GM12864 (cell line): ENCODE measurements at regions not wholly inside any gene's neighbourhood (a gene's known extent, or its start where the extent isn't known, plus 50 kb on each side); places are given as distances from the start of the nearest gene placed in this dataset.

Source experiments
- DNase-seq: peaks from one replicate; pipeline ENCODE4 v3.0.0-alpha.2; 2011; ENCODE audit warnings: low read depth
- H3K4me3 ChIP-seq: 2 replicates; pipeline ENCODE4 v1.5.1; 2011; ENCODE audit warnings: mild to moderate bottlenecking, low read depth, low read length, control low read depth
- TF ChIP-seq, protein P1 (sequence below): IDR thresholded peaks from 2 replicates; pipeline ENCODE4 v1.5.1; 2011; ENCODE audit warnings: low read depth, mild to moderate bottlenecking, moderate library complexity, low read length, control low read depth, inconsistent platforms; ENCODE audit errors: missing control alignments

DNA sequence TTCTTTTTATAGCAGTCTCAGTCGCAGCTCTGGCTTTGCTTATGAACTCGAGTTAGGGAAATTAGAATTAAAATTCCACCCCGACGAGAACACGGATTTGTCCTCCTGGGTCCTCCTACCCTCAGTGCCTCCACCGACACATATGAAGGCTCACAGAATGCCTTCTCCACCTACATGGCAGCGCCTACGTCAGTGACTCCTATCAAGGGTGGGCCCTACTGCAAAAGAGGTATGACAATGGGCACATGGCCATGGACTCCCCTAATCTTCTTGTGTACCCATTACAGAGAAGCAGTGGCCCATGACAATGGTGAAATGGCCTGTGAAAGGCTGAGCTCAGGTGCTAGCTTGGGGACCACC, 173.0 kb upstream of the TLE3 start:
- H3K4me3 ChIP-seq: no peak overlapping the region
- TF ChIP-seq, protein P1, sequence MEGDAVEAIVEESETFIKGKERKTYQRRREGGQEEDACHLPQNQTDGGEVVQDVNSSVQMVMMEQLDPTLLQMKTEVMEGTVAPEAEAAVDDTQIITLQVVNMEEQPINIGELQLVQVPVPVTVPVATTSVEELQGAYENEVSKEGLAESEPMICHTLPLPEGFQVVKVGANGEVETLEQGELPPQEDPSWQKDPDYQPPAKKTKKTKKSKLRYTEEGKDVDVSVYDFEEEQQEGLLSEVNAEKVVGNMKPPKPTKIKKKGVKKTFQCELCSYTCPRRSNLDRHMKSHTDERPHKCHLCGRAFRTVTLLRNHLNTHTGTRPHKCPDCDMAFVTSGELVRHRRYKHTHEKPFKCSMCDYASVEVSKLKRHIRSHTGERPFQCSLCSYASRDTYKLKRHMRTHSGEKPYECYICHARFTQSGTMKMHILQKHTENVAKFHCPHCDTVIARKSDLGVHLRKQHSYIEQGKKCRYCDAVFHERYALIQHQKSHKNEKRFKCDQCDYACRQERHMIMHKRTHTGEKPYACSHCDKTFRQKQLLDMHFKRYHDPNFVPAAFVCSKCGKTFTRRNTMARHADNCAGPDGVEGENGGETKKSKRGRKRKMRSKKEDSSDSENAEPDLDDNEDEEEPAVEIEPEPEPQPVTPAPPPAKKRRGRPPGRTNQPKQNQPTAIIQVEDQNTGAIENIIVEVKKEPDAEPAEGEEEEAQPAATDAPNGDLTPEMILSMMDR: no peak
- DNase-seq: no peak

DNA sequence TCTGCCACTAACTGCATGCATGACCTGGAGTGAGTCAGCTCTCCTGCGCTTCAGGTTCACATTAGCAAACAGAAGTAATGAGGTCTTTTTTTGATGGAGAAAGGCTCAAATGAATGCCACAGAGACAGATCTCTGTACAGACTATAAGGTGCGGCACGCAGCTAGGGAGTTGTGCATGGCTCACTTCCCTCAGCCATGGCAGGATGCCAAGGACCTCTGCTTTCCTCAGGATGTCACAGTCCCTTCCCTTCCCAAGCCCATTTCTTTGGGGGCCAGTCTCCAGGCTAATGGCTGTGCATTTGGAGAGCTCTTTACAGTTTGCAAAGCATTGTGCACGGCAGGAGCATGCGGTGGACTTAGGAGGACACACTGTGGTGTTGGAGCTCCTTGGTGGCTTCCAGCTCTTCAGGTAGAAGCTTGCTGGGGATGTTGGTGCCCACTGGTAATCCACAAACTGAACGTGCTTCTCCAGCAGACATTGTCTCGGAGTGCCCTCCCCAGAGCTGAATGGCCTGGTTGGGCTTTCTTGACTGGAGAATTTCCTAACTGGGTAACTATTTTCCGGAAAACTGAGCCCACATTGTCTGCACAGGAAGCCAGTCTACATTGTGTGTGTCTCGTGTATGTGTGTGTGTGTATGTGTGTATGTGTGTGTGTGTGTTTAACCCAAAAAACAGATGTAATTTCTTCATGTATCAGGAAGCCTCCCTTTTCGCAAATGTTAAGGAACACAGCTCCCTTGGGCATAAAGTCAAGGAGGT, 172.5 kb upstream of the TLE3 start:
- no peak for DNase-seq
- H3K4me3 ChIP-seq: no peak overlapping the region
- TF ChIP-seq, protein P1: no peak

DNA sequence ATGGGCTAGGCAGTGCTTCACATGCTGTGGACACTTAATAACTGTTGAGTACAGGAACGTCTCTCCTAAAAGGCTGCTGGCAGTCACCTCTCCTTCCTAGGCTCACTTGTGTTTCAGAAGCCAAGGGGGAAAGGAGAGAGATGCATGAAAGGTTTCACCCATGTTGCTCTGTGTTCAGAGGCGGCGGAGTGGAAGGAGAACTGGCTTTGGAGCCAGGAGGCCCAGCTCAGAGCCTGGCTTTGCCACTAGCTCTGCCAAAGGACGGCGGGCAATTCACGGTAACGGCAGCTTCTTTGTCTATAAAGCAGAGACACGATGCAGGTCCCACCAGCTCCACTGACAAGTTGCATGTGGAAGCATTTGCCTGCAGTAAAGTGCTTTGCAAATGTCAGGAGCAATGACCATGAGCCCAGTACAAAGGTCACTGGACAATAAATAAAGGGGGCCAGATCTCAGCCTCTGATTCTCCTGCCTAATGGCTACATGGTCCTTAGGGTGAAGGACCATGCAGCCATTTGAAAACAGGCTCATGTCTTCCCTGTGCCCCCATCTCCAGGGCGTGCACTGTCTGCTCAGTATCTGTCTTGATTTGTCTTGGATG, 171.7 kb upstream of the TLE3 start:
- no peak overlapping the region for H3K4me3 ChIP-seq
- TF ChIP-seq, protein P1: no peak
- DNase-seq: no peak

DNA sequence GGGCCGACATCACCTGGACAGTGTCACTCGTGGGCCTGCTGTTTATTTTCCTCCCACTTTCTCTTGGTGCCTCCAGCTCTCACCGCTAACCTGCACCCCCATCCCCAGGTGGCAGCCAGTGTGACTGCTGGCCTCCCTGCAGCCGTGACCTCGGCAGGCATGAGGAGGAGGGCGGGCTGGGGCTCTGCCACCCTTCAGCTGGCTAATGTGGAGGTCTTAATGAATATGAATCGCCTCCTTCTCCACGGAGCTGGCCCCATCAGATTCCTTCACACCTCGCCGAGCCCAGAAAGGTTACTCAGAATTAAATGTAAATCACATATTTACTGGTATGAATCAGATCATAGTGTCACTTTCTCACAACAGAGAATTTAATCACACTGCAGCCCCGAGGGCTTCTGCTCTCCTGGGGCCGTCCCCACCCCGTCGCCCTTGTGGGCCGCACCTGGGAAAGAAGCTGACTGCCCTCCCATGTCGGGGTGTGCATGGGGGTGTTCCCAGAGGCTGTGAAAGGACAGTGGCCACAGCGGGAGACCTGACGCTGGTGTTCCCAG, 171.1 kb upstream of the TLE3 start:
- no peak for DNase-seq
- TF ChIP-seq, protein P1: no peak
- H3K4me3 ChIP-seq: no peak overlapping the region

DNA sequence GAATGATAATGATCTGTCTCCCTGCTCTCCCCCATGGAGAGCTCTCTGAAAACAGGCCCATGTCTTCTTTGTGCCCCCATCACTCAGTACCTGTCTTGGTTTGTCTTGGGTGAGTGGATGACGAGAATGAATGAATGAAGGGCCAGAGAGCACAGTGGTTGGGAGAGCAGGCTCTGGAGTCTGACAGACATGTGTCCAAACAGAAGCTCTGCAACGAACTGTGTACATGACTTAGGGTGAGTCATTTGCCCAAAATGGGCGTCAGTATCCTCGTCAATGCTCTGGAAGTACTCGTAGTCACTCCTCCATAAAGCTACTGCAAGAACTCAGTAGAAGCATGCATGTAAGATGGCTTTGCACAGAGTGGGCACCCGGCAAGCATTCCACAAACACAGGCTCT, 170.2 kb upstream of the TLE3 start:
- no peak for DNase-seq
- no peak overlapping the region for H3K4me3 ChIP-seq
- TF ChIP-seq, protein P1: no peak

DNA sequence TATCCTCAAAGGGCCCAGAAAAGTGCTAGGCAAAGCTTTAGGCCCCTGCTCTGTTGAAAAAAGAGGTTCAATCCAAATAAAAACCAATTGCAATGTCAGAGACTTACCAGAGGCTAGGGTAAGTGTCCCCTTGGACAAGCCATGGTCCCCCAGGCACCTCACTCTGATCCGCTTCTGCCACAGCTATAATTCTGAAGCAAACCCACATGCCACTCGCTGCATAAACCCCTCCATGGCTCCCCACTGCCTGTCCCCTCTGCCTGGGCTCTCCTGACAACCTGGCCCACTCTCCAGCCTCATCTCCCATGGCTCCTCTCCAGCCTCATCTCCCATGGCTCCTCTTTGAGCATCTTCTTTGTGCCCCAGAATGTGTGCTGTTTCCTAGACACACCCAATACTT, 169.6 kb upstream of the TLE3 start:
- TF ChIP-seq, protein P1: no peak
- H3K4me3 ChIP-seq: no peak overlapping the region
- DNase-seq: no peak
